ENCODE measurements at regions not wholly inside any gene's neighbourhood (a gene's known extent, or its start where the extent isn't known, plus 50 kb on each side); places are given as distances from the start of the nearest gene placed in this dataset.
"Not testable (repeated sequence)": the region's sequence is repeated elsewhere in the genome, so short reads cannot be mapped to it uniquely, and the experiment has no call there.

GRCh38 chr19:30682146-30682998, 310.2 kb downstream of the ZNF536 start:
- Histone ChIP-seq H3K4me1 (ENCODE audit: control insufficient read depth, insufficient read depth, low read length, poor library complexity, severe bottlenecking) (no peaks in the 10 kb centered on the region), H3K27me3 (replicated peaks; ENCODE audit: control insufficient read depth, insufficient read depth, low read length, poor library complexity, severe bottlenecking) (peaks cover 4% of the 10 kb centered on the region)

GRCh38 chr19:30681162-30682100, 309.2 kb downstream of the ZNF536 start:
- no peaks in the 10 kb centered on the region for H3K9me3 ChIP-seq (ENCODE audit: control insufficient read depth, low read length)
- DNase-seq = no peak
- no peaks in the 10 kb centered on the region for H3K36me3 ChIP-seq (ENCODE audit: control insufficient read depth, insufficient read depth, low read length)
- no peak overlapping the region for H3K27ac ChIP-seq (ENCODE audit: insufficient read depth, low read length, poor library complexity, severe bottlenecking)
- no peak overlapping the region for H3K4me3 ChIP-seq (ENCODE audit: insufficient read depth, low read depth, low read length, poor library complexity, severe bottlenecking)
- H3K4me1 ChIP-seq (ENCODE audit: control insufficient read depth, insufficient read depth, low read length, poor library complexity, severe bottlenecking) = no peaks in the 10 kb centered on the region
- no peaks in the 10 kb centered on the region for H3K27me3 ChIP-seq (replicated peaks; ENCODE audit: control insufficient read depth, insufficient read depth, low read length, poor library complexity, severe bottlenecking)

More at GRCh38 chr19:30682146-30682998, 310.2 kb downstream of the ZNF536 start:
- no peak for DNase-seq
- H3K9me3 ChIP-seq (ENCODE audit: control insufficient read depth, low read length) = no peaks in the 10 kb centered on the region
- no peak overlapping the region for H3K4me3 ChIP-seq (ENCODE audit: insufficient read depth, low read depth, low read length, poor library complexity, severe bottlenecking)
- no peaks in the 10 kb centered on the region for H3K36me3 ChIP-seq (ENCODE audit: control insufficient read depth, insufficient read depth, low read length)
- no peak overlapping the region for H3K27ac ChIP-seq (ENCODE audit: insufficient read depth, low read length, poor library complexity, severe bottlenecking)

DNA sequence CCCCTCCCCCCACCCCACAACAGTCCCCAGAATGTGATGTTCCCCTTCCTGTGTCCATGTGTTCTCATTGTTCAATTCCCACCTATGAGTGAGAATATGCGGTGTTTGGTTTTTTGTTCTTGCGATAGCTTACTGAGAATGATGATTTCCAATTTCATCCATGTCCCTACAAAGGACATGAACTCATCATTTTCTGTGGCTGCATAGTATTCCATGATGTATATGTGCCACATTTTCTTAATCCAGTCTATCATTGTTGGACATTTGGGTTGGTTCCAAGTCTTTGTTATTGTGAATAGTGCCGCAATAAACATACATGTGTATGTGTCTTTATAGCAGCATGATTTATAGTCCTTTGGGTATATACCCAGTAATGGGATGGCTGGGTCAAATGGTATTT, 308.2 kb downstream of the ZNF536 start:
- not testable (repeated sequence) for H3K27me3 ChIP-seq (replicated peaks; ENCODE audit: control insufficient read depth, insufficient read depth, low read length, poor library complexity, severe bottlenecking); H3K4me3 ChIP-seq (ENCODE audit: insufficient read depth, low read depth, low read length, poor library complexity, severe bottlenecking); H3K9me3 ChIP-seq (ENCODE audit: control insufficient read depth, low read length); H3K36me3 ChIP-seq (ENCODE audit: control insufficient read depth, insufficient read depth, low read length); DNase-seq; H3K4me1 ChIP-seq (ENCODE audit: control insufficient read depth, insufficient read depth, low read length, poor library complexity, severe bottlenecking); H3K27ac ChIP-seq (ENCODE audit: insufficient read depth, low read length, poor library complexity, severe bottlenecking)

DNA sequence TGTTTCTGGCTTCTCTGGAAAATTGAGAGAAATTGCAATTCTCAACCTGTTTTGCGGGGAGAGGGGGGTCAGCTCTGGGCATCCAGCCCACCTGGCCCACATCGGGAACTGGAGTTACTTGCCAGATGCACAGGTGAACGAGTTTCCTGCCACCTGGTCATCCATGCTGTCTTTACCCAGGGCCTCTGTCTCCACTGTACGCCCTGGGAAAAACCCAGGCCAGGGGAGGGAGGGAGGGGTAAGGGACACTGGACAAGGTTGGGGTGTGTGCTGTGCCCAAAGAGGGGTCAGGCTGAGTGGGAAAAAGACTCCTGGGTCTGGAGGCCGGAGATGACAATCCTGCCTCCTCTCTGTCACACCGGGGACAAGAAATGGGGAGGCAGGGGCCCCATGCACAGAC, 307.6 kb downstream of the ZNF536 start:
- Histone ChIP-seq H3K9me3 (ENCODE audit: control insufficient read depth, low read length) (no peaks in the 10 kb centered on the region), H3K36me3 (ENCODE audit: control insufficient read depth, insufficient read depth, low read length) (no peaks in the 10 kb centered on the region), H3K27ac (ENCODE audit: insufficient read depth, low read length, poor library complexity, severe bottlenecking) (no peak overlapping the region), H3K27me3 (replicated peaks; ENCODE audit: control insufficient read depth, insufficient read depth, low read length, poor library complexity, severe bottlenecking) (no peaks in the 10 kb centered on the region), H3K4me3 (ENCODE audit: insufficient read depth, low read depth, low read length, poor library complexity, severe bottlenecking) (no peak overlapping the region), H3K4me1 (ENCODE audit: control insufficient read depth, insufficient read depth, low read length, poor library complexity, severe bottlenecking) (no peaks in the 10 kb centered on the region)
- DNase-seq = no peak

DNA sequence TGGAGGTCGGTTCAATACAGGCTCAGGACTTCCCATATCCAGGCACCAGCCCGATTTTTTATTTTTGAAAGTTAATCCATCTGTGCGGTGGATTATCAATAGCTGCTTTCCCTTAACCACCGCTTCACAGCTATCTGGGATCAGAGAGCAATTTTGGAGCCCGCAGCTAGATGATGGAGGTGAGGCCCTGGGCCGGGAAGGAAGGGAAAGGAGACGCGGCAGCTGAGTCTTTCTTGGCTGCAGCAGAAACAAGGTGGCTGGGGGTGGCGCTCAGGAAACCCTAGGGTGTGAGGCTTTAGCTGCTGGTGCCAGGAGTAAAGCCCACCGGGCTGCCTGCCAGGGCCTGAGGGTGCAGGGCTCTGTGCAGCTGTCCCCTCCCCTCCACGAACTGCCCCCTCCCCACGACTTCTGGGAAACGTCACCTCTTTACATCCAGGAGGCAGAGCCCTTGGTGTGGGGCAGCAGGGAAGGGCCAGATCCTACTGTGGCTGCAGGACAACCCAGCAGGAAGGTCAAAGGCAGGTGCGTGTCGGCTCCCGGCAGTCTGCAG, 307.0 kb downstream of the ZNF536 start:
- H3K27me3 ChIP-seq (replicated peaks; ENCODE audit: control insufficient read depth, insufficient read depth, low read length, poor library complexity, severe bottlenecking) = no peaks in the 10 kb centered on the region
- H3K4me1 ChIP-seq (ENCODE audit: control insufficient read depth, insufficient read depth, low read length, poor library complexity, severe bottlenecking) = no peaks in the 10 kb centered on the region
- H3K36me3 ChIP-seq (ENCODE audit: control insufficient read depth, insufficient read depth, low read length) = no peaks in the 10 kb centered on the region
- DNase-seq = no peak
- H3K9me3 ChIP-seq (ENCODE audit: control insufficient read depth, low read length) = no peaks in the 10 kb centered on the region
- no peak overlapping the region for H3K4me3 ChIP-seq (ENCODE audit: insufficient read depth, low read depth, low read length, poor library complexity, severe bottlenecking)
- no peak overlapping the region for H3K27ac ChIP-seq (ENCODE audit: insufficient read depth, low read length, poor library complexity, severe bottlenecking)

GRCh38 chr19:30678168-30678567, 306.0 kb downstream of the ZNF536 start:
- no peak for DNase-seq
- H3K4me1 ChIP-seq (ENCODE audit: control insufficient read depth, insufficient read depth, low read length, poor library complexity, severe bottlenecking) = no peaks in the 10 kb centered on the region
- no peak overlapping the region for H3K27ac ChIP-seq (ENCODE audit: insufficient read depth, low read length, poor library complexity, severe bottlenecking)
- no peak overlapping the region for H3K4me3 ChIP-seq (ENCODE audit: insufficient read depth, low read depth, low read length, poor library complexity, severe bottlenecking)
- no peaks in the 10 kb centered on the region for H3K9me3 ChIP-seq (ENCODE audit: control insufficient read depth, low read length)
- no peaks in the 10 kb centered on the region for H3K36me3 ChIP-seq (ENCODE audit: control insufficient read depth, insufficient read depth, low read length)
- no peaks in the 10 kb centered on the region for H3K27me3 ChIP-seq (replicated peaks; ENCODE audit: control insufficient read depth, insufficient read depth, low read length, poor library complexity, severe bottlenecking)

DNA sequence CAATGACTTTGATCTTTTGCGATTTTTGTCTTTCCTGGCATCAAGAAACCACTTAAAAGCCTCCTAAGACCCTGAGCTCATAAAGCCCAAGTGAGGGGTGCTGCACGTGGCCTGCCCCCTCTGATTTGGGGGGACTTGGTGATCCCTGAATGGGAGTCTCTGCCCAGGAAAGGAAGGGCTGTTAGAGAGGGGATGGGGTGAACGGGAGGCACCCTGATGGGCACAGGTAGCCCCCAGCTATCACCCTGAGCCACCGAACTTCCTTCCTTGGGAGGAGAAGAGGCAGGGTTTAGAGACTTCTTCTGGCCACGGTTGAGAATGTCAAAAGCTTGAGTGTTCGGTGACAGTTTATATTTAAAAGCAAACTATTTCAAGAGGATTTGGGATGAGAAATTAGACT, 305.5 kb downstream of the ZNF536 start:
- no peak for DNase-seq
- Histone ChIP-seq H3K27me3 (replicated peaks; ENCODE audit: control insufficient read depth, insufficient read depth, low read length, poor library complexity, severe bottlenecking) (no peaks in the 10 kb centered on the region), H3K9me3 (ENCODE audit: control insufficient read depth, low read length) (no peaks in the 10 kb centered on the region), H3K4me1 (ENCODE audit: control insufficient read depth, insufficient read depth, low read length, poor library complexity, severe bottlenecking) (no peaks in the 10 kb centered on the region), H3K27ac (ENCODE audit: insufficient read depth, low read length, poor library complexity, severe bottlenecking) (no peak overlapping the region), H3K4me3 (ENCODE audit: insufficient read depth, low read depth, low read length, poor library complexity, severe bottlenecking) (no peak overlapping the region), H3K36me3 (ENCODE audit: control insufficient read depth, insufficient read depth, low read length) (no peaks in the 10 kb centered on the region)

DNA sequence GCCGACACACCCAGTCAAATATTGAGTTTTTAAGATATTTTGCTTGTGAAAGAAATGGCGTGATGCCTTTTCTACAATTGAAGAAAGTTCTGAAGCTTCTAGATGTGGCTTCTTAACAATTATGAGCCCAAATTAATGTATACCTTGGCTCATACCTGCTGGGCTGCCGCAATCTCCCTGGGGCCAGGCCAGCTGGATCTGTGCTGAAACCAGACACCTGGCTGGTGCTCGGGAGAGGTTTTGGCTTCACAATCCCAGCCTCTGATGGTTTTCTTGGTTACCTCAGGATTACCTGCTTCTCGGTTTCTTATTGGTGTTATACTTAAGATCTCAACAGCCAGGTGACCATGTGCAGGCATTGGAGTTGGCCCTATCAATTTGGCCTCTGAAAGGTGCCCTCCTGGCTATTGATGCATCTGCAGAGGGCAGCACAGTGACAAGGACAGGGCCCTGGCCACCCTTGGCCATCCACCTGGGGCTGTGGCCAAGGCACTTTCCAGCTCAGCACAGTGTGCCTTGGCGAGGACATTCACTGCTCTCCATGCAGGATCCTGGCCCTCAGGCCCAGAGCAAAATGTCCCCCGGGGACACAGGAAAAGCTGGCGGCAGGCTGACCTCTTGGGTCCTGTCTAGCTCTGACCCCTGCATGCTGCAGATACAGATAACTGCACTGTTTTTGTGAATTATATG, 305.0 kb downstream of the ZNF536 start:
- Histone ChIP-seq H3K27ac (ENCODE audit: insufficient read depth, low read length, poor library complexity, severe bottlenecking) (no peak overlapping the region), H3K4me3 (ENCODE audit: insufficient read depth, low read depth, low read length, poor library complexity, severe bottlenecking) (no peak overlapping the region), H3K36me3 (ENCODE audit: control insufficient read depth, insufficient read depth, low read length) (no peaks in the 10 kb centered on the region), H3K9me3 (ENCODE audit: control insufficient read depth, low read length) (no peaks in the 10 kb centered on the region), H3K4me1 (ENCODE audit: control insufficient read depth, insufficient read depth, low read length, poor library complexity, severe bottlenecking) (no peaks in the 10 kb centered on the region), H3K27me3 (replicated peaks; ENCODE audit: control insufficient read depth, insufficient read depth, low read length, poor library complexity, severe bottlenecking) (no peaks in the 10 kb centered on the region)
- no peak for DNase-seq

GRCh38 chr19:30675086-30675485, 302.9 kb downstream of the ZNF536 start:
- Histone ChIP-seq H3K4me3 (ENCODE audit: insufficient read depth, low read depth, low read length, poor library complexity, severe bottlenecking) (no peak overlapping the region), H3K9me3 (ENCODE audit: control insufficient read depth, low read length) (no peaks in the 10 kb centered on the region), H3K27ac (ENCODE audit: insufficient read depth, low read length, poor library complexity, severe bottlenecking) (no peak overlapping the region), H3K36me3 (ENCODE audit: control insufficient read depth, insufficient read depth, low read length) (no peaks in the 10 kb centered on the region), H3K4me1 (ENCODE audit: control insufficient read depth, insufficient read depth, low read length, poor library complexity, severe bottlenecking) (no peaks in the 10 kb centered on the region), H3K27me3 (replicated peaks; ENCODE audit: control insufficient read depth, insufficient read depth, low read length, poor library complexity, severe bottlenecking) (no peaks in the 10 kb centered on the region)
- no peak for DNase-seq

Measured in effector memory CD4-positive, alpha-beta T cell (primary cell).